Vagina (tissue), 2 donors: ENCODE measurements at regions not wholly inside any gene's neighbourhood (a gene's known extent, or its start where the extent isn't known, plus 50 kb on each side); places are given as distances from the start of the nearest gene placed in this dataset.

Experiments used
- POLR2AphosphoS5 ChIP-seq, 2 donors: sonication (generic); formaldehyde crosslinking; IDR thresholded peaks; one replicate each; pipeline ENCODE4 v1.9.0; 2017; ENCODE audit warnings: antibody characterized with exemption in 2 of 2, mild to moderate bottlenecking in 2 of 2, low read depth in 1 of 2; ENCODE audit not compliant: insufficient read depth in 1 of 2
- TF ChIP-seq, protein P1 (sequence below), 3 experiments: fragments of 450-650 bp in 2 of 3; fragments of 200-600 bp in 1 of 3; sonication (generic) in 1 of 3; IDR thresholded peaks; one replicate each; pipeline ENCODE4 v1.5.1; 2017 to 2019; ENCODE audit warnings: antibody characterized with exemption in 3 of 3, mild to moderate bottlenecking in 2 of 3, moderate library complexity in 2 of 3

DNA sequence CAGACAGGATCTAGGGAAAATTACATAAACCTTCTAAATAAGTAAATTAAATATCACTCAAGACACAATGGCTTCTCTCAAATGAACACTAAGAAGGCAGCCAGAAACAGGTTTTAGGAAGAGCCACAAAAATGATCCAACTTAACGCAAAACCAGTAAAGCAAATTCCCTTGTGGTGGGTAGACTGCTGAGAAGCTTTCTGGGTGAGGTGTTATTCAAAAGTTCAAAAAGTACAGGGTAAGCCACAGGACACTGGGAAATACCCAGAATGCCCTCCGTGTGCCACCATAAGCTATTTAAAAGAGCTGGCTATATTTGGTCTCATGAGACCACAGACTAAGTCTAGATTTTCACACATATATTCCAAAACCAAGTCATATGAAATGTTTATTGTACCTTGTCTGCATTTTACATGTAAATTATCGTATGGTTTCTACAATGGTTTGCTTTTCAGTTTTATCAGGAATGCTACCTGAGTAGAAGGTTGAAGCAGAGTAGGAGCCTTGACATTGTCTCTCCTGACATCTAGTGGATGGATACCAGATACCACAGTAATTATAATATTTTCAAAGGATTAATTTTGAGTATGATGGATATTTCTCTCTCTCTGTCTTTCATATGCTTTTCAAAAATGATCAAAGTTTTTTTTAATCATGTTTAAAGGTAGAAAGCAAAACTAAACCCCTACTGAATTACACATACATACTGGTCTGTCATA lies 109.3 kb upstream of the KLHL13 start:
- TF ChIP-seq, protein P1, sequence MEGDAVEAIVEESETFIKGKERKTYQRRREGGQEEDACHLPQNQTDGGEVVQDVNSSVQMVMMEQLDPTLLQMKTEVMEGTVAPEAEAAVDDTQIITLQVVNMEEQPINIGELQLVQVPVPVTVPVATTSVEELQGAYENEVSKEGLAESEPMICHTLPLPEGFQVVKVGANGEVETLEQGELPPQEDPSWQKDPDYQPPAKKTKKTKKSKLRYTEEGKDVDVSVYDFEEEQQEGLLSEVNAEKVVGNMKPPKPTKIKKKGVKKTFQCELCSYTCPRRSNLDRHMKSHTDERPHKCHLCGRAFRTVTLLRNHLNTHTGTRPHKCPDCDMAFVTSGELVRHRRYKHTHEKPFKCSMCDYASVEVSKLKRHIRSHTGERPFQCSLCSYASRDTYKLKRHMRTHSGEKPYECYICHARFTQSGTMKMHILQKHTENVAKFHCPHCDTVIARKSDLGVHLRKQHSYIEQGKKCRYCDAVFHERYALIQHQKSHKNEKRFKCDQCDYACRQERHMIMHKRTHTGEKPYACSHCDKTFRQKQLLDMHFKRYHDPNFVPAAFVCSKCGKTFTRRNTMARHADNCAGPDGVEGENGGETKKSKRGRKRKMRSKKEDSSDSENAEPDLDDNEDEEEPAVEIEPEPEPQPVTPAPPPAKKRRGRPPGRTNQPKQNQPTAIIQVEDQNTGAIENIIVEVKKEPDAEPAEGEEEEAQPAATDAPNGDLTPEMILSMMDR (IDR thresholded peaks at IDR 0.05): no peak
- no peak for TF ChIP-seq POLR2AphosphoS5 (IDR thresholded peaks at IDR 0.05; ENCODE audit: insufficient read depth in 1 of 2, low read depth in 1 of 2)
